HG02970 (cell line): ENCODE measurements at regions not wholly inside any gene's neighbourhood (a gene's known extent, or its start where the extent isn't known, plus 50 kb on each side); places are given as distances from the start of the nearest gene placed in this dataset.
A peak's percentile ranks its signal among the peaks of the same experiment; 100 is the strongest.
"Not testable (repeated sequence)": the region's sequence is repeated elsewhere in the genome, so short reads cannot be mapped to it uniquely, and the experiment has no call there.

Source experiments
- ATAC-seq: cut with Tn5 transposase; IDR thresholded peaks from one replicate; pipeline ENCODE4 v1.9.1; 2021; ENCODE audit warnings: mild to moderate bottlenecking, moderate library complexity, moderate number of reproducible peaks; ENCODE audit not compliant: unreplicated experiment, low FRiP score

DNA sequence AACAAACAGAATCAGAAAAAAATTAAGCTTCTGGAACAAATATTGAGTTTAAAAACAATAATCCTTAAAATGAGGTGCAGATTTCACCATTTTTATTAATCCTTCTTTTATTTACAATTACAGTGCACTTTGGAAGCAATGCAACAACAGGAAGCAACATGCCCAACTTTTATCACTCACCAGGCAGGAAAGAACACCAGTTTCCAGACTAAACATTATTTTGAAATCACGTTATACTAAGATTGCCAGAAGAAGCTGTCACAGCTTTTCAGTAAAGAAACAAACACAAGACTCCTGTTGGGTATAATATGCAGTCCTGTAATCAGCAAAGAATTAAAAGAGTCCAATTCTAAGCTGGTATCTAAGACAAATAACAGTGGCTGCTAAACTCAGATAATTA, 137.9 kb upstream of the ZC3H15 start:
- ATAC-seq, result no peak

DNA sequence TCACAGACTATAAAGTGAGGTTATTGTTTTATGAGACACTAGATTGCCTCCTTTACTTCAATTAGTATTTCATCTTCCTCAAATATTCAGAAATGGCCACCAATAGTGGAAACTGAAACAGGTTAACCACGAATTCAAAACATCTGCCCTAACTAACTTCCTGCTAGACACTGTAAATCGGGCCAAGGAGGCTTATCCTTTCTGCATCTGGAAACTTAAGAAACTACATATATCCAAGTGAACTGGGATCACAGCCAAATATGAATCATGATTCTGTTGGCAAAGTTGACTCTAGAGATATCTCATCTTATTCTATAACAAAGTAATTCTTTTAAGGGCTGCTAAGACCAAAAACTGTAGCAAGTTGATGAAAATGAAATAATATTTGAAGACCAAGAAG, 136.6 kb upstream of the ZC3H15 start:
- peak; percentile 53 for ATAC-seq

DNA sequence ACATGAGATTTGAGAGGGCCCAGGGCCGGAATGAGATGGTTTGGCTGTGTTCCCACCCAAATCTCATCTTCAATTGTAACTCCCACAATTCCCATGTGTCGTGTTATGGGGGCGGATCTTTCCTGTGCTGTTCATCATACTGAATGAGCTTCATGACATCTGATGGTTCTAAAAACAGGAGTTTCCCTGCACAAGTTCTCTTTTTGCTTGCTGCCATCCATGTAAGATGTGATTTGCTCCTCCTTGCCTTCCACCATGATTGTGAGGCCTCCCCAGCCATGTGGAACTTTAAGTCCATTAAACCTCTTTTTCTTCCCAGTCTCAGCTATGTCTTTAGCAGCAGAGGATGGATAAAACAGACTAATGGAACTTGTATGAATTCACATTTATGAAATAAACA, 131.9 kb upstream of the ZC3H15 start:
- ATAC-seq, result not testable (repeated sequence)

DNA sequence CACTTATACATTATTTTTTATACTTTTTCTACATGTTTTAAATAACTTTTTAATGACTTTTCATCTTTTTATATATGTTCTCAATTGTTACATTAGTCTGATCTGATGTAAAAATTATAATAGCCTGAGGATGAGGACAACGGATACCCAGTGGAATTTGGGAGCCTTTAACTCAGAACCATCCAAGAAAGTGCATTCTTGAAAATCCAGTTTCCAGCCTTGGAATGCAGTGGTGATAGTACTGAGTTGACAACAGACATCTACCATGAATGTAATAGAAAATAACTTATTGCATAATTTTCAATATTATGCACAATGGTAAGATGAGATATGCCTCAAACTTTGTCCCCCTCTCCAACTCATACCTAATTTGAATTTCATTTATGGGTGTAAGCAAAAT, 120.7 kb upstream of the ZC3H15 start:
- ATAC-seq, result no peak

DNA sequence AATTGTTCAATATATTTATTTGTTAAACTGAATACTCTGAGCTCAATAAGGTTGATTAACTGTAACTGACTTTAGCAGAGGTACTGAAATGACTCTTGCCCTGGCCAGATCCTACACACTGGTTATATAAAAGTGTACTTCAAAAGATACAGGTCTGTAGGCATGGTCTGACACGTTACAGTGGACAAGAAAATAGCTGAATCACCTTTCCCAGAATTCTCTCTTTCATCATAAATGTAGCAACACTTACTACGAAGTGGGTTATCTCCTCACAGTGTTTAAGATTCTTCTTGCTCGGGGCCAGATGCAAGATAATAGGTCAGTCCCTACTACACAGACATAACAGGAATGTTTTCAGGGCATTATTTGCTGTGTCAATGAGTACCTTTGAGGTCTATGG, 107.0 kb upstream of the ZC3H15 start:
- ATAC-seq, result no peak

DNA sequence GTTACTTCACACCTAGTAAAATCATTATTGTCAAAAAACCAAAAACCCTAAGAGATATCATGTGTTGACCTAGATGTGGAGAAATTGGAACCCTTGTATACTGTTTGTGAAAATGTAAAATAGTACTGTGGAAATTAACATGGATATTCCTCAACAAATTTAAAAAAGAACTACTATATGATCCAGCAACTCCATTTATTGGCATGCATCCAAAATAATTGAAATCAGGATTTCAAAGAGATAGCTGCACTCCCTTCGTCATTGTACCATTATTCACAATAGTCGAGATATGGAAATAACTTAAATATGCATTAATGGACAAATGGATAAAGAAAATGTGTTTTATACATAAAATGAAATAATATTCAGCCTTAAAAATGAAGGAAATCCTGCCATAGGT, 105.3 kb upstream of the ZC3H15 start:
- ATAC-seq, result no peak

DNA sequence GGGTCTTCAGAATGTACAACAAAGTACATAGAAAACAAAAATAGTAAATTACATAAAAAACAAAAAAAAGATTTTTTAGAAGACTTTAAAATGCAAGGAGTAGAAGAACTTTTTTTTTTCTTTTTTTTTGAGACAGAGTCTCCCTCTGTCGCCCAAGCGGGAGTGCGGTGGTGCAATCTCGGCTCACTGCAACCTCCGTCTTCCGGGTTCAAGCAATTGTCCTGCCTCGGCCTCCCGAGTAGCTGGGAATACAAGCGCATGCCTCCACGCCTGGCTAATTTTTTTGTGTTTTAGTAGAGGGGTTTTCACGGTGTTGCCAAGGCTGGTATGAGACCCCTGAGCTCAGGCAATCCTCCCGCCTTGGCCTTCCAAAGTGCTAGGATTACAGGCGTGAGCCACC, 104.5 kb upstream of the ZC3H15 start:
- no peak for ATAC-seq

DNA sequence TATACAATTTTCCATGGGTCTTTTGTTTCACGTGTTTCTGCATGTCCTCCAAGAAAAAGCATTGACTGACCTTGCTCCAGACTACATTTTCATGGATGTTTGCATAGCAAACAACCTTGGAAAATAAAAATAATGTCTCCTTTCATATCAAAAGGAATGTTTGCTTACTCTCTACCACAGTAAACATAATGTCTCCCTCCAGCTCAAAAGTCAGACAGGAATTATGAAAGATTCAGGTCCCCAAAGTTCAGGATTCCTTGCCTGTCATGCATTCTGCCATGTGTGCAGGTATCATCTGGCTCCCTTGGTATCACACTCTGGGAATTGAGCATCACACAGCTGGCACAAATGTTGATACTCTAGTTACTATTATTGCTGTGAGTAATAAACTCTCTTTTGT, 103.1 kb upstream of the ZC3H15 start:
- ATAC-seq, result no peak

DNA sequence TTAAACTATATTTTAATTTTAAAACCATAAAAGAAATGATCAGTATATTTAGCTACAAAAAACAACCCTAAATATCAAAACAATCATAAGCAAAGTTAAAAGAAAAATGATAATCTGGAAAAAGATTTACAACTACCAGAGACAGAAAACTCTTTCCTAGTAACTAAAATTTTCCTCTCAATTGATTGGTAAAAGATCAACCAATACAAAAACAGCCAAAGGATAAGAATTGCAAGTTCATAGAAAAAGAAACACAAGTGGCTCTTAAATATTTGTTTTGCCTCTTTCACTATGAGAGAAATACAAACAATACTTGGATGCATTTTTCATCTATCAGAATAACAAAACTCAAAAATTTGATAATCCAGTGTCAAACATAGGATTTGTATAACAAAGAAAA, 101.8 kb upstream of the ZC3H15 start:
- no peak for ATAC-seq

DNA sequence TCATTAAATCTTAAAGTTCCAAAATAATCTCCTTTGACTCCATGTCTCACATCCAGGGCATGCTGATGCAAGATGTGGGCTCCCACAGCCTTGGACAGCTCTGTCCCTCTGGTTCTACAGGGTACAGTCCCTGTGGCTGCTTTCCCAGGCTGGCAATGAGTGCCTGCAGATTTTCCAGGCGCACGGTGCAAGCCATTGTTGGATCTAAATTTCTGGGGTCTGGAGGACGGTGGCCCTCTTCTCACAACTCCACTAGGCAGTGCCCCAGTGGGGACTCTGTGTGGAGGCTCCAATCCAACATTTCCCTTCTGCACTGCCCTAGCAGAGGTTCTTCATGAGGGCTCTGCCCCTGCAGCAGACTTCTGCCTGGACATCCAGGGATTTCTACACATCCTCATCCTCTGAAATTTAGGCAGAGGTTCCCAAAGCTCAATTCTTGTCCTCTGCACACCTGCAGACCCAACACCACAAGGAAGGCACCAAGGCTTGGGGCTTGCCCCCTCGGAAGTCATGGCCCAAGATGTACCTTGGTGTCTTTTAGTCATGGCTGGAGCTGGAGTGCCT, 100.3 kb upstream of the ZC3H15 start:
- ATAC-seq, result not testable (repeated sequence)

DNA sequence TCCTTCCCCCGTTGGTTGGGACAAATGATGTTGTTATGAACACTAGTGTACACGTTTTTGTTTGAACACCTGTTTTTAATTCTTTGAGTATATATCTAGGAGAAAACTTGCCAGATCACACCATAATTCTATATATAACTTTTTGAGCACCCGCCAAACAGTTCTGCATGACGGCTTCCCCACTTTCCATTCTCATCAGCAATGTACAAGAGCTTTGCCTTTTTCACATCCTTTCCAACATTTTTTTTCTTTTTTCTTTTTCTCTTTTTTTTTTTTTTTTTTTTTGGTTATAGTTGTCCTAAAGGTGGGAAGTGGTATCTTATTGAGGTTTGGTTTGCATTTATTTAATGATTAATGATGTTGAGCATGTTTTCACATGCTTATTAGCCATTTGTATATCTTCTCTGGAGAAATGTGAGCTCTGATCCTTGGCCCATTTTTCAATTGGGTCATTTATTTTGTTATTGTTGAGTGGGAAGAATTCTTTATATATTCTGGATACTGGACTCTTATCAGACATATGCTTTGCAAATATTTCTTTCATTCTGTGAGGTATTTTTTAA, 86.9 kb upstream of the ZC3H15 start:
- ATAC-seq, result no peak

DNA sequence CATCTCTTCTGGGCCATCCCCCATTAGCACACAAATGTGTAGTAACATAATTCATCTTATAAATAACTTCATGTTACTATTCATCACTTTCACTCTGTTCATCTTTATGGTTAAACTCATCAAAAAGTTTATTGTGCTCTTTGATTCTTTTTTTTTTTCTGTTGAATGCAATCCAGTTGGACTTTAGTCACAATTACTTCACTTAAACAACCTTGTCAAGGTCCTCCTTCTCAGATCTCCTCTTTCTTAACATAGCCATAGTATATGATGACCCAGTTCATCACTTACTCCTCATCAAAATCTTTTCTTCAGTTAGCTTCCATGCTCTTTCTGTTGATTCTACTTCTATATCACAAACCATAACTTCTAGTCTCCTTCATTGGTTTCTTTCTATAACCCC, 80.2 kb upstream of the ZC3H15 start:
- no peak for ATAC-seq

DNA sequence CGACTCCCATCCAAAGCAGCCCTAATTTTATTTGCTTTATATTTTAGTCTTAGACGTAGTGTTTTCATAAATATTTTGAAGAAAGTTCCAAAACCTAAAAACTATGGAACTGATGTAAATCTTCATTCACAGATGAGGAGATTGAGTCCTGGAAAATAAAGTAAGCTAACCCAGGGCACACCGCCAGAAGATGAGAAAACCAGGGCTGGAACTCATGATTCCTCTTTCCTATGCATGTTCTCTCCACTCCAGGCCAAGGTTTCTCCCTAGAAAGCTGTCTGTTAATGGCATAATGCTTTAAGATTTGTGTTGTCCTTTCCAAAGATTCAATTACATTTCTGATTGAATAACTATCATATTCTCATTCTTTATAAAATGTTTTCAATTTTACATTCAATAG, 78.4 kb upstream of the ZC3H15 start:
- no peak for ATAC-seq

DNA sequence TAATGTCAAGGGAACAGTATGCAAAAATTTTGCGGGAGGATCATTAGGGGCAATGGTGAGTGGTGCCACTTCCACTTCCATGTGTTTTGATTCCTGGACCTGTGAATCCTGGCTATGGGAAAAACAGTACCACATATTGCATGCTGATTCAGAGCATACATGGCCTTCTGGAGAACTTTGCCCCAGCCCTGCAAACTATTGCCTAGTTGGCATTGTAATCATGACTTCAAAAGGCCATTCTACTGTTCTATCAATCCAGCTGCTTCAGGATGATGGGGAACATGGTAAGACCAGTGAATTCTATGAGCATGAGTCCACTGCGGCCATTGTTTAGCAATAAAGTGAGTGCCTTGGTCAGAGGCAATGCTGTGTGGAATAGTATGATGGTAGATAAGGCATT, 75.3 kb upstream of the ZC3H15 start:
- ATAC-seq, result no peak

DNA sequence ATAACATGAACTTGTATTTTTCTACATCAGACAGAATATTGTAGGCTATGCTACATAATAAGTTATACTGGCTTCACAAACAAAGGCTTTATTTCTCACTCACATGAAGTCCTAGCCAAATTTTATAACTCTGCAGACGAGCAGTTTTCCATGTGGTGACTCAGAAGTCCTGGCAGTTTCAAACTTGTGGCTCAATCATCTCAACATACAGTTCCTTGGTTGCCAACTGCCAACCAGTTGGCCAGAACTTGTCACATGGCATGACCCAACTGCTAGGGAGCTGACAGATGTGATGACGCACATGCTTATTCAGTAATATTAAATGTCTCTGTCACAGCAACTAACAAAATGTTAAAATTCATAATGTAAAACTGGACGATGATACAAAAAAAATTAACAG, 63.8 kb upstream of the ZC3H15 start:
- no peak for ATAC-seq

DNA sequence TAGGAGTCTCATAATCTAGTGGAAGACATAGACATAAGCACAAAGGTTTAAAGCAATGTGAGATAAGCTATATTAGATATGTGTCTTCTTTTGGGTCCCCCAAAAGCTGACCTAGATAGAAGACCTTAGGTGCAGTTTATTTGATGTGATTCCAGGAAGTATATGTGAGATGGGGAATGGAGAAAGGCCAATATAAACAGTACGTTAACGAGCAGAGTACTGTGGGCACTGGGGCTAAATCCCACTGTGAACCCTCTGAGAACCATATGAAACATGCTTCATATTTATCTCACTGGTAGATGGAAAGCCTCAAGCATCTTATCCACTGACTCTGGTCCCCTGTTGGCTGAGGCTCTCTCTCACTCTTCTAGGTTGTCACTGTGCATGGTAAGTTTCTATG, 62.6 kb upstream of the ZC3H15 start:
- ATAC-seq, result no peak

DNA sequence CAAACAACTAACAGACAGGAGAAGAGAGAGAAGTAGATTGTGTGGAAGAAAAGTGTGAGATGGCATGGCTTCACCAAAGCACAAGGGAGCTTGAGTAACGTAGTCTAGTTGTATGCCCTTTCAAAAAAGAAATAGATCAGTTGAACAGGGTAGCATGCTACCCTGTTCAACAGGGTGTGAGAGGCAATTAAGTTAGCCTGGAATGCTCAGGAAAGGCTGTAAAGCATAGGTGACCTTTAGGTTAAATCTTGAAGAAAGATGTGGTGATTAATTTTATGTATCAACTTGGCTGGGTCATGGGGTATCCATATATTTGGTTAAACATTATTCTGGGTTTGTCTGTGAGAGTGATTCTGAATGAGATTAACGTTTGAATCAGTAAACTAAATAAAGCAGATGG, 61.8 kb upstream of the ZC3H15 start:
- ATAC-seq, result no peak

DNA sequence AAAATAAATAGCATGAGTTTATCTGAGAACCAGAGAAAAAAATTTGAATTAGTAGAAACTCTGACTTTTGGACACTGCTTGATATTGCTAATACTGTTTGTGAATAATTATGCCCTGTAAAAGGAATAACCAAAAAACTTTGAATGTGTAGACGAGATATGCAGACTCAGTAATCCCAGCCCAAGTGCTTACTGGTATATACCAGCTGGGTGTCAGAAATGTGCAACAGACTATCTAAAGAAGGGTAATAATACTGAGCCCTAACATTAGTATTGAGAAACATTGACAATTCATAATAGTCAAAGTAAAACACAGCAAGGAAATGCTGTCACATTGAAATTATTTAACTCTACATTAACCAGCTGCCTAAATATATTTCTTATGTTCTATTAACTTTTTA, 60.5 kb upstream of the ZC3H15 start:
- no peak for ATAC-seq

DNA sequence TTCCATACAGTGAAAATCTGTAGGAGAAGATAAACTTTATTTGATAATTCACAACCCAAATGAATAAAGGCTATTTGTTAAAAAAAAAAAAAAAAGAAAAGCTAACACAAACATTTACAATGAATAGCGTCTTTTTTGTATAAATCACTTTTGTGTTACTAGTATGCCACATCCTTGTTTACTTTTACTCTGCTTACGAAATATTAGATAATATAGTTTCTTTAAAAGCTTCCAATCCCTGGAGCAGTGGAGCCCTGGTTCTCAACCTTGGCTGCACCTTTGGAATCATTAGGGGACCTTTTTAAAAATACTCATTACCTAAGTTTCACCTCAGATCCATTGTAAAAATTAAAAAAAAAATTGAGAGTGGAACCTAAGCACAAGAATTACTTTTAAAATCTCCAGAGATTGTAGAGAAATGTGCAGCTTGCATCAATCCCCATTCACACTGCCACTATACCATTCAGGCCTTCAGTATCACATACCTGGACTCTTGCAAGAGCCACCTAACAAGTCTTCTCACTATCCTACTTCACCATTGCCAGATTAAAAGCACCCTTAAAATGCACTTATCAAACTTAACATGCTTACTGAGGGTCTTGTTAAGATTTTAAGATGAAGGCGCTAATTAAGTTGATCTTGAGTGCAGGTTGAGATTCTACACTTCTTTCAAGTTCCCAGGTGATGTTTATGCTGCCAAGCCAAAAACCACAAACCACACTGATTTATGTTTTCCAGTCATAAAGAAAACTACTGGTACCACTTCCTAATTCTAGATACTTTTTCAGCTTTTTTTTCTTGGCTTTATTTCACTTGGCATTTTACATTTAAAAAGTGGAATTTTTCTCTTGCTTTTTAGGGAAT, 59.7 kb upstream of the ZC3H15 start:
- peak; percentile 81 for ATAC-seq

DNA sequence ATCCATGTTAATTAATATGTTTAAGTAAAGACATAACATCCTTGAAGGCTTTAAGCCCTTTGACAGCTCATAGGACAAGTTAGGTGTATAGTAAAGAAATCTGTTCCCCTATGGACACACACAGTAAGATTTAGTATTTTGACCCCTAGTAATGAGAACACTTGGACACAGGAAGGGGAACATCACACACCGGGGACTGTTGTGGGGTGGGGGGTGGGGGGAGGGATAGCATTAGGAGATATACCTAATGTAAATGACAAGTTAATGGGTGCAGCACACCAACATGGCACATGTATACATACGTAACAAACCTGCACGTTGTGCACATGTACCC, 59.1 kb upstream of the ZC3H15 start:
- ATAC-seq, result peak; percentile 30

DNA sequence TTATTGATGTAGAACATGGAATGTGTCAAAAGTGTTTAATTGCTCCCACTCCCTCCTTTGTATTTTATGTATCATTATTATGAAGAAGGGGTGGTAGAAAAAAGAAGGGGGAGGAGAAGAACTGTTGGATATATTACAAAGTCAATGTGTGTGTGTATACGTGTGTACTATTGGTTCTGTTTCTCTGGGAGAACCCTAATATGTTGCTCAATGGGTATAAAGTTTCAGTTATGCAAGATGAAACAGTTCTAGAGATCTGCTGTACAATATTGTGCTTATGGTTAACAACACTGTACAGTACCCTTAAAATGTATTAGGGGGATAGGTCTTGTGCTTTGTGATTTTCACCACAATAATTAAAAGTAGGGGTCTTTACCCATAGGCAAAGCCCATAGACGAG, 58.1 kb upstream of the ZC3H15 start:
- ATAC-seq, result no peak

DNA sequence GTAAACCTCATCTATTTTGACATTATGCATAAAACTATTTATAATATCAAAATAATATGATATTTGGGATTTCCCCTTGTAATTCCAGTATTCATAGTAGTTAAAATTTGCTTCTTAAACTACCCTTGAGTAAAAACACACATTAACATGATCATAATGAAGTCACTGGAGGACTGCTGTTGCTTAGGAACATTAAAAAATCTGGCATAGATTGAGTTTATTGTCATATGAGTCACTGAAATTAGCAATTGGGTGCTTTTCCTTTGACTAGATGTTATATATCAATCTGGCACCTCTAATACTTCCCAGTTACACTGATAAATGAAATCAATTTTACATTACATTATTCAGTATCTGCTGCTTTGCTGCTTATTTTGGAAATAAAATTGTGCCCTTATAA, 57.0 kb upstream of the ZC3H15 start:
- ATAC-seq, result no peak
